A549 (cell line): ENCODE measurements at regions not wholly inside any gene's neighbourhood (a gene's known extent, or its start where the extent isn't known, plus 50 kb on each side); places are given as distances from the start of the nearest gene placed in this dataset.

ENCODE experiments used
- CBX2 ChIP-seq: fragments of 200-600 bp; sonication (generic); IDR thresholded peaks from 2 replicates; pipeline ENCODE4 v1.6.1; 2016; ENCODE audit warnings: low read depth, mild to moderate bottlenecking, borderline replicate concordance
- POLR2A ChIP-seq: IDR thresholded peaks from 2 replicates; pipeline ENCODE4 v1.6.1; 2012; ENCODE audit warnings: mild to moderate bottlenecking, low read length
- TP53 ChIP-seq: fragments of 250-450 bp; sonication (Bioruptor Pico); IDR thresholded peaks from 2 replicates; pipeline ENCODE4 v1.5.0; 2021; ENCODE audit warnings: mild to moderate bottlenecking, moderate library complexity
- TF ChIP-seq, protein P1 (sequence below): fragments of >200 bp; sonication (Bioruptor Twin); formaldehyde crosslinking; IDR thresholded peaks from 3 replicates; pipeline ENCODE4 v1.5.1; 2016

DNA sequence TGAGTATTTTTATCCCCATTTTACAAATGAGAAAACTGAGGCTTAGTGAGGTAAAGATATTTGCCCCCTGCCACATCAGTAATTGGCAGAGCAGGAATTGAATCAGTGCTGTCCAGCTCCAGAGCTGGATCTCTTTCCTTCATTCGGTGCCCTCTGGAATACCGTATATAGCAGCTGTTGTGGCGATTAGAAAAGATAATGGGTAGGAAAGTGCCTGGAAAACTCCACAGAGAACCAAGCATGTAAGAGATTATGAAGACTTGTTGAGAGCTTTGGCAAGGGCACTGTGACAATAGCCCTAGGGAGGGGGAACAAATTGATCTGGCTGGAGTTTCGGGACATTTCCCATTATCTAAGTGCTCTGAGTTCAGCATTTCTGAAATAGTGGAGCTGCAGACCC lies 82.5 kb upstream of the TEAD1 start:
- TF ChIP-seq, protein P1, sequence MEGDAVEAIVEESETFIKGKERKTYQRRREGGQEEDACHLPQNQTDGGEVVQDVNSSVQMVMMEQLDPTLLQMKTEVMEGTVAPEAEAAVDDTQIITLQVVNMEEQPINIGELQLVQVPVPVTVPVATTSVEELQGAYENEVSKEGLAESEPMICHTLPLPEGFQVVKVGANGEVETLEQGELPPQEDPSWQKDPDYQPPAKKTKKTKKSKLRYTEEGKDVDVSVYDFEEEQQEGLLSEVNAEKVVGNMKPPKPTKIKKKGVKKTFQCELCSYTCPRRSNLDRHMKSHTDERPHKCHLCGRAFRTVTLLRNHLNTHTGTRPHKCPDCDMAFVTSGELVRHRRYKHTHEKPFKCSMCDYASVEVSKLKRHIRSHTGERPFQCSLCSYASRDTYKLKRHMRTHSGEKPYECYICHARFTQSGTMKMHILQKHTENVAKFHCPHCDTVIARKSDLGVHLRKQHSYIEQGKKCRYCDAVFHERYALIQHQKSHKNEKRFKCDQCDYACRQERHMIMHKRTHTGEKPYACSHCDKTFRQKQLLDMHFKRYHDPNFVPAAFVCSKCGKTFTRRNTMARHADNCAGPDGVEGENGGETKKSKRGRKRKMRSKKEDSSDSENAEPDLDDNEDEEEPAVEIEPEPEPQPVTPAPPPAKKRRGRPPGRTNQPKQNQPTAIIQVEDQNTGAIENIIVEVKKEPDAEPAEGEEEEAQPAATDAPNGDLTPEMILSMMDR = no peak
- no peak for TF ChIP-seq CBX2
- TF ChIP-seq TP53 (CRISPR knock-in tag) = no peak
- TF ChIP-seq POLR2A = no peak
